AML-193 (cell line): ENCODE measurements at regions not wholly inside any gene's neighbourhood (a gene's known extent, or its start where the extent isn't known, plus 50 kb on each side); places are given as distances from the start of the nearest gene placed in this dataset.
A peak's percentile ranks its signal among the peaks of the same experiment; 100 is the strongest.

Source experiments
- DNase-seq, 2 experiments: peaks; one replicate each; lab custom pipeline; 2025; lab: John Stamatoyannopoulos, UW

GRCh38 chrX:42619068-42619467 is 158.9 kb downstream of the PPP1R2C start:
- DNase-seq: no peak

- no peak for DNase-seq
These were observed 161.0 kb downstream of the PPP1R2C start for GRCh38 chrX:42616981-42617380.

GRCh38 chrX:42615161-42615563 is 162.8 kb downstream of the PPP1R2C start:
- DNase-seq: peak in 1 of 2 experiments; percentile 0

- no peak for DNase-seq
These were observed 171.4 kb downstream of the PPP1R2C start for GRCh38 chrX:42606591-42606990.

GRCh38 chrX:42604302-42604701 is 173.7 kb downstream of the PPP1R2C start:
- no peak for DNase-seq

GRCh38 chrX:42603016-42603415 is 174.9 kb downstream of the PPP1R2C start:
- DNase-seq: no peak

GRCh38 chrX:42602566-42602965 is 175.4 kb downstream of the PPP1R2C start:
- no peak for DNase-seq

GRCh38 chrX:42602136-42602535 is 175.8 kb downstream of the PPP1R2C start:
- DNase-seq: no peak

- DNase-seq: no peak
These were observed 180.5 kb downstream of the PPP1R2C start for GRCh38 chrX:42597481-42597880.

GRCh38 chrX:42585842-42586621 is 191.9 kb downstream of the PPP1R2C start:
- no peak for DNase-seq

- DNase-seq: no peak
These were observed 200.0 kb downstream of the PPP1R2C start for GRCh38 chrX:42577936-42578470.

GRCh38 chrX:42567268-42567667 is 210.7 kb downstream of the PPP1R2C start:
- DNase-seq: no peak

- DNase-seq: no peak
These were observed 212.2 kb downstream of the PPP1R2C start for GRCh38 chrX:42565739-42566138.

- DNase-seq: no peak
These were observed 231.2 kb downstream of the PPP1R2C start for GRCh38 chrX:42546800-42547199.

GRCh38 chrX:42544883-42545282 is 233.1 kb downstream of the PPP1R2C start:
- no peak for DNase-seq

GRCh38 chrX:42541554-42541953 is 236.4 kb downstream of the PPP1R2C start:
- no peak for DNase-seq

GRCh38 chrX:42540146-42540545 is 237.8 kb downstream of the PPP1R2C start:
- no peak for DNase-seq

- no peak for DNase-seq
These were observed 239.6 kb downstream of the PPP1R2C start for GRCh38 chrX:42538405-42538804.

GRCh38 chrX:42536286-42536685 is 241.7 kb downstream of the PPP1R2C start:
- no peak for DNase-seq

- DNase-seq: no peak
These were observed 242.7 kb downstream of the PPP1R2C start for GRCh38 chrX:42535233-42535632.

GRCh38 chrX:42533761-42534160 is 244.2 kb downstream of the PPP1R2C start:
- no peak for DNase-seq

- no peak for DNase-seq
These were observed 246.5 kb downstream of the PPP1R2C start for GRCh38 chrX:42531441-42531840.

GRCh38 chrX:42530027-42530426 is 247.9 kb downstream of the PPP1R2C start:
- no peak for DNase-seq

- DNase-seq: no peak
These were observed 253.6 kb downstream of the PPP1R2C start for GRCh38 chrX:42524379-42524778.
